A549 (cell line): ENCODE measurements at regions not wholly inside any gene's neighbourhood (a gene's known extent, or its start where the extent isn't known, plus 50 kb on each side); places are given as distances from the start of the nearest gene placed in this dataset.
A peak's percentile ranks its signal among the peaks of the same experiment; 100 is the strongest.

Source experiments
- ATAC-seq, 2 experiments: fragments of 200-7000 bp in 1 of 2; fragments of >200 bp in 1 of 2; cut with Nextera tagmentation in 1 of 2; cut with Tn5 transposase in 1 of 2; 3 replicates each; pipeline versions ENCODE4 v1.8.0 to v1.9.1; 2018 to 2020; ENCODE audit warnings: mild to moderate bottlenecking in 1 of 2, moderate library complexity in 1 of 2
- CTCF ChIA-PET: fragments of 300-600 bp; sonication (Branson Sonifier 250); formaldehyde crosslinking; extraction: SDS; loops from one replicate; lab custom pipeline; 2021; ENCODE audit warnings: antibody characterized with exemption, inconsistent platforms; lab: Yijun Ruan, JAX
- POLR2A ChIA-PET: fragments of 350-600 bp; formaldehyde crosslinking; extraction: SDS; loops from one replicate; lab custom pipeline; 2021; ENCODE audit warnings: antibody characterized with exemption, inconsistent platforms; lab: Yijun Ruan, JAX
- DNase-seq, 2 experiments: peaks; one replicate each; pipeline versions ENCODE4 v3.0.0 to v3.0.0-alpha.2; 2011 to 2016; ENCODE audit warnings: low read depth in 1 of 2, low spot score in 1 of 2
- FAIRE-seq: peaks from 2 replicates; lab custom pipeline; 2011; peaks lifted over from hg19 to GRCh38; lab: Jason Lieb, UNC
- H3K27ac ChIP-seq, 2 experiments: fragments of >200 bp; sonication (Bioruptor Twin); formaldehyde crosslinking; 3 replicates each; pipeline ENCODE4 v1.5.1; 2016 to 2017
- H3K4me1 ChIP-seq: fragments of >200 bp; sonication (Bioruptor Twin); formaldehyde crosslinking; 3 replicates; pipeline ENCODE4 v1.6.1; 2016
- H3K4me2 ChIP-seq: fragments of >200 bp; sonication (Bioruptor Twin); formaldehyde crosslinking; 3 replicates; pipeline ENCODE4 v1.6.1; 2016
- H3K4me3 ChIP-seq: fragments of >200 bp; sonication (Bioruptor Twin); formaldehyde crosslinking; 3 replicates; pipeline ENCODE4 v1.5.1; 2016
- H3K9me3 ChIP-seq: fragments of >200 bp; sonication (Bioruptor Twin); formaldehyde crosslinking; 3 replicates; pipeline ENCODE4 v1.6.1; 2016
- ATOH8 ChIP-seq: fragments of 250-450 bp; sonication (Bioruptor Pico); IDR thresholded peaks from 2 replicates; pipeline ENCODE4 v1.5.0; 2020; ENCODE audit warnings: low read depth, mild to moderate bottlenecking, moderate library complexity
- BCL3 ChIP-seq: fragments of >200 bp; sonication (Bioruptor Twin); formaldehyde crosslinking; IDR thresholded peaks from 3 replicates; pipeline ENCODE4 v1.6.1; 2016
- CBX2 ChIP-seq: fragments of 200-600 bp; sonication (generic); IDR thresholded peaks from 2 replicates; pipeline ENCODE4 v1.6.1; 2016; ENCODE audit warnings: low read depth, mild to moderate bottlenecking, borderline replicate concordance
- CBX8 ChIP-seq: fragments of 200-600 bp; sonication (generic); IDR thresholded peaks from 2 replicates; pipeline ENCODE4 v1.6.1; 2016
- CEBPB ChIP-seq, 2 experiments: fragments of >200 bp in 1 of 2; sonication (Bioruptor Twin) in 1 of 2; formaldehyde crosslinking in 1 of 2; IDR thresholded peaks; 2 replicates each; pipeline ENCODE4 v1.6.1; 2012 to 2016
- CHD4 ChIP-seq: fragments of 200-600 bp; sonication (generic); IDR thresholded peaks from 2 replicates; pipeline ENCODE4 v1.6.1; 2016; ENCODE audit warnings: antibody characterized with exemption, mild to moderate bottlenecking, borderline replicate concordance
- E2F6 ChIP-seq: IDR thresholded peaks from 2 replicates; pipeline ENCODE4 v1.6.1; 2012; ENCODE audit warnings: low read depth, borderline replicate concordance
- HEYL ChIP-seq: fragments of 250-450 bp; sonication (Bioruptor Pico); IDR thresholded peaks from 2 replicates; pipeline ENCODE4 v1.8.0; 2021; ENCODE audit warnings: mild to moderate bottlenecking, moderate library complexity
- HMGXB4 ChIP-seq: fragments of 250-450 bp; sonication (Bioruptor Pico); IDR thresholded peaks from 2 replicates; pipeline ENCODE4 v1.5.0; 2021; ENCODE audit warnings: mild to moderate bottlenecking, moderate library complexity, borderline replicate concordance
- HOXB13 ChIP-seq: fragments of 250-450 bp; sonication (Bioruptor Pico); IDR thresholded peaks from 2 replicates; pipeline ENCODE4 v1.5.0; 2020; ENCODE audit warnings: low read depth, mild to moderate bottlenecking, moderate library complexity
- HOXB5 ChIP-seq: fragments of 250-450 bp; sonication (Bioruptor Pico); IDR thresholded peaks from 2 replicates; pipeline ENCODE4 v1.5.0; 2020; ENCODE audit warnings: mild to moderate bottlenecking, moderate library complexity
- JUN ChIP-seq, 2 experiments: fragments of >200 bp; sonication (Bioruptor Twin); formaldehyde crosslinking; IDR thresholded peaks; 2 replicates in 1 of 2; 3 replicates in 1 of 2; pipeline ENCODE4 v1.6.1; 2016 to 2017
- JUNB ChIP-seq: fragments of >200 bp; sonication (Bioruptor Twin); formaldehyde crosslinking; IDR thresholded peaks from 2 replicates; pipeline ENCODE4 v1.6.1; 2016
- MAX ChIP-seq: IDR thresholded peaks from 2 replicates; pipeline ENCODE4 v1.6.1; 2012
- MAZ ChIP-seq: fragments of 150-350 bp; IDR thresholded peaks from 2 replicates; pipeline ENCODE4 v1.6.1; 2014; ENCODE audit warnings: antibody characterized with exemption, low read depth, low read length, borderline replicate concordance
- MYC ChIP-seq: IDR thresholded peaks from 2 replicates; pipeline ENCODE4 v1.6.1; 2012; ENCODE audit warnings: mild to moderate bottlenecking, inconsistent platforms, low read length, improper control_type of control experiment, borderline replicate concordance
- NPAS2 ChIP-seq: fragments of 250-450 bp; sonication (Bioruptor Pico); IDR thresholded peaks from 2 replicates; pipeline ENCODE4 v1.8.0; 2022; ENCODE audit warnings: mild to moderate bottlenecking, moderate library complexity, borderline replicate concordance
- NR3C1 ChIP-seq: fragments of >200 bp; sonication (Bioruptor Twin); formaldehyde crosslinking; IDR thresholded peaks from 3 replicates; pipeline ENCODE4 v1.6.1; 2017
- PHF8 ChIP-seq: fragments of 200-600 bp; sonication (generic); IDR thresholded peaks from 2 replicates; pipeline ENCODE4 v1.6.1; 2016; ENCODE audit warnings: low read depth, mild to moderate bottlenecking, antibody characterized with exemption, moderate library complexity, borderline replicate concordance
- POLR2A ChIP-seq: IDR thresholded peaks from 2 replicates; pipeline ENCODE4 v1.6.1; 2012; ENCODE audit warnings: mild to moderate bottlenecking, low read length
- RAD21 ChIP-seq, 2 experiments: fragments of >200 bp in 1 of 2; sonication (Bioruptor Twin) in 1 of 2; formaldehyde crosslinking in 1 of 2; IDR thresholded peaks in 1 of 2; conservative IDR thresholded peaks in 1 of 2; 2 replicates in 1 of 2; 3 replicates in 1 of 2; pipeline ENCODE4 v1.6.1; 2012 to 2018; ENCODE audit warnings: inconsistent platforms in 1 of 2
- RARB ChIP-seq: fragments of 250-450 bp; sonication (Bioruptor Pico); IDR thresholded peaks from 2 replicates; pipeline ENCODE4 v1.8.0; 2021; ENCODE audit warnings: mild to moderate bottlenecking, moderate library complexity
- RCOR1 ChIP-seq: fragments of 150-350 bp; IDR thresholded peaks from 2 replicates; pipeline ENCODE4 v1.6.1; 2014; ENCODE audit warnings: antibody characterized with exemption, low read length, low read depth
- RNF2 ChIP-seq: fragments of 200-600 bp; sonication (generic); IDR thresholded peaks from 2 replicates; pipeline ENCODE4 v1.6.1; 2016; ENCODE audit warnings: low read depth, mild to moderate bottlenecking, antibody characterized with exemption, moderate library complexity, borderline replicate concordance
- TFCP2L1 ChIP-seq: fragments of 250-450 bp; sonication (Bioruptor Pico); IDR thresholded peaks from 2 replicates; pipeline ENCODE4 v1.5.0; 2021; ENCODE audit warnings: mild to moderate bottlenecking
- TP53 ChIP-seq: fragments of 250-450 bp; sonication (Bioruptor Pico); IDR thresholded peaks from 2 replicates; pipeline ENCODE4 v1.5.0; 2021; ENCODE audit warnings: mild to moderate bottlenecking, moderate library complexity
- USF2 ChIP-seq: fragments of 450-650 bp; IDR thresholded peaks from 2 replicates; pipeline ENCODE4 v1.6.1; 2014; ENCODE audit warnings: antibody characterized with exemption
- ZC3H11A ChIP-seq: fragments of 450-650 bp; IDR thresholded peaks from 2 replicates; pipeline ENCODE4 v1.6.1; 2014; ENCODE audit warnings: antibody characterized with exemption, mild to moderate bottlenecking
- ZFP36 ChIP-seq: fragments of 450-650 bp; IDR thresholded peaks from 2 replicates; pipeline ENCODE4 v1.6.1; 2014; ENCODE audit warnings: borderline replicate concordance; ENCODE audit not compliant: partially characterized antibody
- WGBS: methylation state at CpG from one replicate; pipeline ENCODE4 v1.1.6; 2017; ENCODE audit errors: missing lambda C conversion rate; 5-methylcytosine and 5-hydroxymethylcytosine counted together

GRCh38 chr9:33676746-33677505 lies 118.4 kb upstream of the PRSS3 start:
- peaks cover 8% of the 10 kb centered on the region; the same call in 2 of the 3 replicates for H3K4me1 ChIP-seq
- FAIRE-seq: no peak
- DNase-seq: peak; percentile 29 to 60
- ChIA-PET CTCF (interaction anchor here (1.0 to 2.7 kb wide), 5 partner anchors 20 to 59 kb away, joined by 3 to 13 read pairs (median 5); no protein-coding TSS in a partner anchor), POLR2A (interaction anchor here (1.9 kb wide), 1 partner anchor 53 kb away, joined by 5 read pairs; no protein-coding TSS in a partner anchor)
- TF ChIP-seq NPAS2 (CRISPR knock-in tag) (no peak), MYC (no peak), E2F6 (peak; percentile 51; the same call in 1 of the 2 replicates), RCOR1 (no peak), RAD21 (conservative IDR thresholded peaks at IDR 0.05 in 1 of 2, IDR thresholded peaks at IDR 0.05 in 1 of 2) (no peak), RNF2 (no peak), JUNB (no peak), PHF8 (peak; percentile 36; the same call in 1 of the 2 replicates), HOXB5 (CRISPR knock-in tag) (no peak), NR3C1 (no peak), MAX (peak; percentile 36; the same call in 1 of the 2 replicates), HOXB13 (CRISPR knock-in tag) (no peak), HEYL (no peak), JUN (IDR thresholded peaks at IDR 0.05) (peak in 1 of 2 experiments; percentile 63; a peak in 2 of 5 replicates), CEBPB (IDR thresholded peaks at IDR 0.05) (no peak), CBX8 (no peak), TFCP2L1 (CRISPR knock-in tag) (no peak), RARB (no peak), TP53 (CRISPR knock-in tag) (no peak), ZC3H11A (no peak), MAZ (no peak), ATOH8 (no peak), USF2 (no peak), POLR2A (peak; percentile 45), CHD4 (no peak), ZFP36 (no peak), CBX2 (no peak), BCL3 (no peak), HMGXB4 (CRISPR knock-in tag) (no peak)
- no peaks in the 10 kb centered on the region; the same call in 2 of the 3 replicates for H3K9me3 ChIP-seq
- 1% methylated on average over 68 of the region's 78 CpGs for WGBS
- peak overlapping the region; percentile 62 for H3K4me3 ChIP-seq
- H3K27ac ChIP-seq: peak overlapping the region; percentile 94 to 99
- peak; percentile 94 to 95 for ATAC-seq
- H3K4me2 ChIP-seq: peak overlapping the region; percentile 96
